ENCODE measurements at regions not wholly inside any gene's neighbourhood (a gene's known extent, or its start where the extent isn't known, plus 50 kb on each side); places are given as distances from the start of the nearest gene placed in this dataset.

- Histone ChIP-seq H3K36me3 (ENCODE audit: control insufficient read depth, insufficient read depth, low read length) (no peaks in the 10 kb centered on the region), H3K27me3 (ENCODE audit: control insufficient read depth, insufficient read depth, low read length) (no peaks in the 10 kb centered on the region), H3K4me3 (ENCODE audit: low read depth, low read length) (no peak overlapping the region)
- TF ChIP-seq CTCF (IDR thresholded peaks at IDR 0.05; ENCODE audit: insufficient read depth, low read length, poor library complexity, severe bottlenecking) = no peak
- DNase-seq (ENCODE audit: low read depth) = no peak
Observed at GRCh38 chr2:173773076-173773475, 192.1 kb downstream of the SP3 start.

- H3K27me3 ChIP-seq (ENCODE audit: control insufficient read depth, insufficient read depth, low read length) = no peaks in the 10 kb centered on the region
- no peaks in the 10 kb centered on the region for H3K36me3 ChIP-seq (ENCODE audit: control insufficient read depth, insufficient read depth, low read length)
- DNase-seq (ENCODE audit: low read depth) = no peak
- TF ChIP-seq CTCF (IDR thresholded peaks at IDR 0.05; ENCODE audit: insufficient read depth, low read length, poor library complexity, severe bottlenecking) = no peak
- H3K4me3 ChIP-seq (ENCODE audit: low read depth, low read length) = no peak overlapping the region
Observed at GRCh38 chr2:173775440-173775839, 189.7 kb downstream of the SP3 start.

GRCh38 chr2:173782681-173783080, 182.5 kb downstream of the SP3 start:
- TF ChIP-seq CTCF (IDR thresholded peaks at IDR 0.05; ENCODE audit: insufficient read depth, low read length, poor library complexity, severe bottlenecking) = no peak
- no peak overlapping the region for H3K4me3 ChIP-seq (ENCODE audit: low read depth, low read length)
- no peaks in the 10 kb centered on the region for H3K36me3 ChIP-seq (ENCODE audit: control insufficient read depth, insufficient read depth, low read length)
- DNase-seq (ENCODE audit: low read depth) = no peak
- H3K27me3 ChIP-seq (ENCODE audit: control insufficient read depth, insufficient read depth, low read length) = no peaks in the 10 kb centered on the region

GRCh38 chr2:173783382-173783781, 181.8 kb downstream of the SP3 start:
- Histone ChIP-seq H3K27me3 (ENCODE audit: control insufficient read depth, insufficient read depth, low read length) (no peaks in the 10 kb centered on the region), H3K36me3 (ENCODE audit: control insufficient read depth, insufficient read depth, low read length) (no peaks in the 10 kb centered on the region), H3K4me3 (ENCODE audit: low read depth, low read length) (no peak overlapping the region)
- no peak for TF ChIP-seq CTCF (IDR thresholded peaks at IDR 0.05; ENCODE audit: insufficient read depth, low read length, poor library complexity, severe bottlenecking)
- DNase-seq (ENCODE audit: low read depth) = no peak

GRCh38 chr2:173785813-173786212, 179.4 kb downstream of the SP3 start:
- H3K27me3 ChIP-seq (ENCODE audit: control insufficient read depth, insufficient read depth, low read length) = no peaks in the 10 kb centered on the region

More at GRCh38 chr2:173785813-173786212, 179.4 kb downstream of the SP3 start:
- DNase-seq (ENCODE audit: low read depth) = no peak
- Histone ChIP-seq H3K36me3 (ENCODE audit: control insufficient read depth, insufficient read depth, low read length) (no peaks in the 10 kb centered on the region), H3K4me3 (ENCODE audit: low read depth, low read length) (no peak overlapping the region)
- no peak for TF ChIP-seq CTCF (IDR thresholded peaks at IDR 0.05; ENCODE audit: insufficient read depth, low read length, poor library complexity, severe bottlenecking)
